ENCODE measurements at regions not wholly inside any gene's neighbourhood (a gene's known extent, or its start where the extent isn't known, plus 50 kb on each side); places are given as distances from the start of the nearest gene placed in this dataset.

- Histone ChIP-seq H3K9me3 (ENCODE audit: control extremely low read depth in 1 of 3, control insufficient read depth in 2 of 3, insufficient read depth in 1 of 3, low read length in 2 of 3) (no peaks in the 10 kb centered on the region), H3K4me1 (ENCODE audit: control insufficient read depth in 2 of 2, insufficient read depth in 2 of 2, low read length in 2 of 2) (no peaks in the 10 kb centered on the region), H3K27me3 (replicated peaks in 1 of 4; ENCODE audit: control extremely low read depth in 1 of 4, control insufficient read depth in 3 of 4, insufficient read depth in 4 of 4, low read length in 3 of 4) (no peaks in the 10 kb centered on the region), H3K4me2 (replicated peaks; ENCODE audit: low read depth, low read length, poor library complexity, severe bottlenecking) (no peak overlapping the region), H4K20me1 (ENCODE audit: control insufficient read depth, insufficient read depth, low read length, poor library complexity, severe bottlenecking) (no peaks in the 10 kb centered on the region), H3K27ac (ENCODE audit: low read length in 2 of 2) (no peak overlapping the region), H3K4me3 (ENCODE audit: control extremely low read depth in 1 of 5, extremely low read depth in 1 of 5, insufficient read depth in 1 of 5, low read depth in 2 of 5, low read length in 4 of 5) (no peak overlapping the region), H2AFZ (ENCODE audit: insufficient read depth, low read depth, low read length, poor library complexity, severe bottlenecking) (no peak overlapping the region), H3K9ac (ENCODE audit: low read length) (no peak overlapping the region), H3K79me2 (ENCODE audit: control insufficient read depth, insufficient read depth, low read length) (no peaks in the 10 kb centered on the region), H3K36me3 (replicated peaks in 1 of 2; ENCODE audit: control extremely low read depth in 1 of 2, control insufficient read depth in 1 of 2, extremely low read depth in 1 of 2, insufficient read depth in 2 of 2, low read length in 1 of 2) (no peaks in the 10 kb centered on the region)
- ChIA-PET CTCF (no interaction called here), POLR2A (no interaction called here)
- ATAC-seq (ENCODE audit: low read depth) (no peak), DNase-seq (no peak)
- no peaks in the 10 kb centered on the region for H3K9me3 Mint-ChIP-seq (ENCODE audit: insufficient read depth)
- H3K4me1 Mint-ChIP-seq = no peaks in the 10 kb centered on the region
- H3K27me3 Mint-ChIP-seq = peaks cover 6% of the 10 kb centered on the region
- intact Hi-C loops (cut with micrococcal nuclease) = no loop called here
- no peak overlapping the region for H3K4me3 Mint-ChIP-seq
- WGBS (ENCODE audit: insufficient coverage) = 94% methylated on average over 3 of the region's 3 CpGs
- H3K27ac Mint-ChIP-seq = no peak overlapping the region
- TF ChIP-seq EZH2 (IDR thresholded peaks at IDR 0.05; ENCODE audit: borderline replicate concordance, insufficient read depth, low read depth, low read length, poor library complexity, severe bottlenecking) = no peak
- no peak for TF ChIP-seq CTCF (IDR thresholded peaks at IDR 0.05)
Measured at GRCh38 chr20:24341781-24342180, 127.6 kb upstream of the SYNDIG1 start.

- Histone ChIP-seq H3K4me2 (replicated peaks; ENCODE audit: low read depth, low read length, poor library complexity, severe bottlenecking) (no peak overlapping the region), H3K79me2 (ENCODE audit: control insufficient read depth, insufficient read depth, low read length) (no peaks in the 10 kb centered on the region), H3K27me3 (replicated peaks in 1 of 4; ENCODE audit: control extremely low read depth in 1 of 4, control insufficient read depth in 3 of 4, insufficient read depth in 4 of 4, low read length in 3 of 4) (no peaks in the 10 kb centered on the region), H3K27ac (ENCODE audit: low read length in 2 of 2) (no peak overlapping the region), H2AFZ (ENCODE audit: insufficient read depth, low read depth, low read length, poor library complexity, severe bottlenecking) (no peak overlapping the region), H3K4me1 (ENCODE audit: control insufficient read depth in 2 of 2, insufficient read depth in 2 of 2, low read length in 2 of 2) (no peaks in the 10 kb centered on the region), H3K36me3 (replicated peaks in 1 of 2; ENCODE audit: control extremely low read depth in 1 of 2, control insufficient read depth in 1 of 2, extremely low read depth in 1 of 2, insufficient read depth in 2 of 2, low read length in 1 of 2) (no peaks in the 10 kb centered on the region), H3K4me3 (ENCODE audit: control extremely low read depth in 1 of 5, extremely low read depth in 1 of 5, insufficient read depth in 1 of 5, low read depth in 2 of 5, low read length in 4 of 5) (no peak overlapping the region), H3K9me3 (ENCODE audit: control extremely low read depth in 1 of 3, control insufficient read depth in 2 of 3, insufficient read depth in 1 of 3, low read length in 2 of 3) (no peaks in the 10 kb centered on the region), H4K20me1 (ENCODE audit: control insufficient read depth, insufficient read depth, low read length, poor library complexity, severe bottlenecking) (no peaks in the 10 kb centered on the region), H3K9ac (ENCODE audit: low read length) (no peak overlapping the region)
- TF ChIP-seq EZH2 (IDR thresholded peaks at IDR 0.05; ENCODE audit: borderline replicate concordance, insufficient read depth, low read depth, low read length, poor library complexity, severe bottlenecking) = no peak
- no peak for TF ChIP-seq CTCF (IDR thresholded peaks at IDR 0.05)
- no peak overlapping the region for H3K27ac Mint-ChIP-seq
- ChIA-PET POLR2A (no interaction called here), CTCF (no interaction called here)
- H3K4me3 Mint-ChIP-seq = no peak overlapping the region
- DNase-seq = no peak
- intact Hi-C loops (cut with micrococcal nuclease) = no loop called here
- H3K9me3 Mint-ChIP-seq (ENCODE audit: insufficient read depth) = no peaks in the 10 kb centered on the region
- no peak for ATAC-seq (ENCODE audit: low read depth)
- H3K27me3 Mint-ChIP-seq = peaks cover 6% of the 10 kb centered on the region
- no peaks in the 10 kb centered on the region for H3K4me1 Mint-ChIP-seq
- 100% methylated on average over 1 of the region's 2 CpGs for whole genome bisulfite sequencing (ENCODE audit: insufficient coverage)
Measured at GRCh38 chr20:24340933-24341332, 128.5 kb upstream of the SYNDIG1 start.
